ENCODE measurements at regions not wholly inside any gene's neighbourhood (a gene's known extent, or its start where the extent isn't known, plus 50 kb on each side); places are given as distances from the start of the nearest gene placed in this dataset.

DNA sequence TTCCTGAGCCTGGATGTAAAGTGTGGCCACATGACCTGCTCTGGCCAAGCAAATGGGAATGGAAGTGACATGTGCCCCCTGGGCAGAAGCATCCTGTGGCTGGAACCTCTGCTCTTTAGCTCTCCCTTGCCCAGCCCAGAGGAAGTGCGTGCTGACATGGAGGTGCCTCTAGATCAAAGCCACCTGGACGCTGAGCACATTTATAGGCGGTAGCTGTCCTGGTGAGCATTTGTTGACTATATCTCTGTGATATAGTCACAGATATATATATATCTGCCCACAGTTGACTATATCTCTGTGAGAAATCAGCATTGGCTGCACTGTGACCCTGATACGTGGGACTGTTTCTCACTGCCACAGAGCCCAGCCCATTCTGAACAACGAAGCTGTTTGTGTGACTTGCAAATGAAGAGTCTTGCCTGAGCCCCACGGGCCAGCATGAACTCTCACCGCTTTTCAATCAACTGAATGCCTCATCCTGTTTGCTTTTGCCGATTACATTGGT is 118.8 kb downstream of the C16orf95 start:
- peaks cover 4% of the 10 kb centered on the region for H3K9me3 Mint-ChIP-seq (ENCODE audit: unreplicated experiment)
- no peak overlapping the region for H3K4me3 Mint-ChIP-seq (ENCODE audit: unreplicated experiment)
- Histone ChIP-seq H3K27me3 (ENCODE audit: insufficient read depth, low read length) (no peaks in the 10 kb centered on the region), H3K9ac (ENCODE audit: low read length) (no peak overlapping the region), H3K4me1 (ENCODE audit: insufficient read depth, low read length) (peaks cover 35% of the 10 kb centered on the region), H3K79me2 (ENCODE audit: insufficient read depth, low read length) (no peaks in the 10 kb centered on the region), H3K27ac (ENCODE audit: low read depth, low read length) (no peak overlapping the region), H2AFZ (ENCODE audit: low read depth, low read length) (no peak overlapping the region), H3K9me3 (ENCODE audit: insufficient read depth, low read depth, low read length) (no peaks in the 10 kb centered on the region), H3K4me2 (ENCODE audit: low read length) (peak overlapping the region; percentile 1), H4K20me1 (ENCODE audit: insufficient read depth, low read length) (no peaks in the 10 kb centered on the region), H3K4me3 (ENCODE audit: insufficient read depth, low read depth, low read length) (no peak overlapping the region), H3K36me3 (ENCODE audit: insufficient read depth, low read length) (no peaks in the 10 kb centered on the region)
- H3K27me3 Mint-ChIP-seq (ENCODE audit: low read depth, unreplicated experiment), result no peaks in the 10 kb centered on the region
- no peak overlapping the region for H3K27ac Mint-ChIP-seq (ENCODE audit: unreplicated experiment)
- TF ChIP-seq, protein P1, sequence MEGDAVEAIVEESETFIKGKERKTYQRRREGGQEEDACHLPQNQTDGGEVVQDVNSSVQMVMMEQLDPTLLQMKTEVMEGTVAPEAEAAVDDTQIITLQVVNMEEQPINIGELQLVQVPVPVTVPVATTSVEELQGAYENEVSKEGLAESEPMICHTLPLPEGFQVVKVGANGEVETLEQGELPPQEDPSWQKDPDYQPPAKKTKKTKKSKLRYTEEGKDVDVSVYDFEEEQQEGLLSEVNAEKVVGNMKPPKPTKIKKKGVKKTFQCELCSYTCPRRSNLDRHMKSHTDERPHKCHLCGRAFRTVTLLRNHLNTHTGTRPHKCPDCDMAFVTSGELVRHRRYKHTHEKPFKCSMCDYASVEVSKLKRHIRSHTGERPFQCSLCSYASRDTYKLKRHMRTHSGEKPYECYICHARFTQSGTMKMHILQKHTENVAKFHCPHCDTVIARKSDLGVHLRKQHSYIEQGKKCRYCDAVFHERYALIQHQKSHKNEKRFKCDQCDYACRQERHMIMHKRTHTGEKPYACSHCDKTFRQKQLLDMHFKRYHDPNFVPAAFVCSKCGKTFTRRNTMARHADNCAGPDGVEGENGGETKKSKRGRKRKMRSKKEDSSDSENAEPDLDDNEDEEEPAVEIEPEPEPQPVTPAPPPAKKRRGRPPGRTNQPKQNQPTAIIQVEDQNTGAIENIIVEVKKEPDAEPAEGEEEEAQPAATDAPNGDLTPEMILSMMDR (IDR thresholded peaks at IDR 0.05; ENCODE audit: insufficient read depth, low read depth, low read length), result no peak
- no peak for TF ChIP-seq EZH2 (IDR thresholded peaks at IDR 0.05; ENCODE audit: insufficient read depth, low read length)
- FAIRE-seq (no peak), DNase-seq (ENCODE audit: low read depth) (no peak)
- peaks cover 25% of the 10 kb centered on the region for H3K4me1 Mint-ChIP-seq (ENCODE audit: low read depth, unreplicated experiment)
- no peaks in the 10 kb centered on the region for H3K36me3 Mint-ChIP-seq (ENCODE audit: low read depth, unreplicated experiment)

GRCh38 chr16:87198881-87199280 is 118.3 kb downstream of the C16orf95 start:
- Histone ChIP-seq H3K9me3 (ENCODE audit: insufficient read depth, low read depth, low read length) (no peaks in the 10 kb centered on the region), H2AFZ (ENCODE audit: low read depth, low read length) (no peak overlapping the region), H3K36me3 (ENCODE audit: insufficient read depth, low read length) (no peaks in the 10 kb centered on the region), H3K27ac (ENCODE audit: low read depth, low read length) (no peak overlapping the region), H3K4me3 (ENCODE audit: insufficient read depth, low read depth, low read length) (no peak overlapping the region), H3K27me3 (ENCODE audit: insufficient read depth, low read length) (no peaks in the 10 kb centered on the region), H4K20me1 (ENCODE audit: insufficient read depth, low read length) (no peaks in the 10 kb centered on the region), H3K4me1 (ENCODE audit: insufficient read depth, low read length) (peaks cover 37% of the 10 kb centered on the region), H3K9ac (ENCODE audit: low read length) (no peak overlapping the region), H3K4me2 (ENCODE audit: low read length) (peak overlapping the region; percentile 1), H3K79me2 (ENCODE audit: insufficient read depth, low read length) (no peaks in the 10 kb centered on the region)
- no peak for DNase-seq (ENCODE audit: low read depth)
- H3K27ac Mint-ChIP-seq (ENCODE audit: unreplicated experiment), result no peak overlapping the region
- peaks cover 26% of the 10 kb centered on the region for H3K4me1 Mint-ChIP-seq (ENCODE audit: low read depth, unreplicated experiment)
- FAIRE-seq, result no peak
- no peaks in the 10 kb centered on the region for H3K36me3 Mint-ChIP-seq (ENCODE audit: low read depth, unreplicated experiment)
- no peaks in the 10 kb centered on the region for H3K27me3 Mint-ChIP-seq (ENCODE audit: low read depth, unreplicated experiment)
- TF ChIP-seq, protein P1 (IDR thresholded peaks at IDR 0.05; ENCODE audit: insufficient read depth, low read depth, low read length), result no peak
- TF ChIP-seq EZH2 (IDR thresholded peaks at IDR 0.05; ENCODE audit: insufficient read depth, low read length), result no peak
- H3K4me3 Mint-ChIP-seq (ENCODE audit: unreplicated experiment), result no peak overlapping the region
- peaks cover 4% of the 10 kb centered on the region for H3K9me3 Mint-ChIP-seq (ENCODE audit: unreplicated experiment)

GRCh38 chr16:87199379-87199778 is 117.8 kb downstream of the C16orf95 start:
- Mint-ChIP-seq H3K36me3 (ENCODE audit: low read depth, unreplicated experiment) (no peaks in the 10 kb centered on the region), H3K4me1 (ENCODE audit: low read depth, unreplicated experiment) (peaks cover 30% of the 10 kb centered on the region), H3K4me3 (ENCODE audit: unreplicated experiment) (no peak overlapping the region), H3K9me3 (ENCODE audit: unreplicated experiment) (peaks cover 4% of the 10 kb centered on the region), H3K27me3 (ENCODE audit: low read depth, unreplicated experiment) (no peaks in the 10 kb centered on the region), H3K27ac (ENCODE audit: unreplicated experiment) (no peak overlapping the region)
- Histone ChIP-seq H3K9ac (ENCODE audit: low read length) (no peak overlapping the region), H3K4me2 (ENCODE audit: low read length) (no peak overlapping the region), H3K9me3 (ENCODE audit: insufficient read depth, low read depth, low read length) (no peaks in the 10 kb centered on the region), H4K20me1 (ENCODE audit: insufficient read depth, low read length) (no peaks in the 10 kb centered on the region), H3K36me3 (ENCODE audit: insufficient read depth, low read length) (no peaks in the 10 kb centered on the region), H3K4me1 (ENCODE audit: insufficient read depth, low read length) (peaks cover 37% of the 10 kb centered on the region), H3K4me3 (ENCODE audit: insufficient read depth, low read depth, low read length) (no peak overlapping the region), H2AFZ (ENCODE audit: low read depth, low read length) (no peak overlapping the region), H3K27me3 (ENCODE audit: insufficient read depth, low read length) (no peaks in the 10 kb centered on the region), H3K79me2 (ENCODE audit: insufficient read depth, low read length) (no peaks in the 10 kb centered on the region), H3K27ac (ENCODE audit: low read depth, low read length) (no peak overlapping the region)
- FAIRE-seq (no peak), DNase-seq (ENCODE audit: low read depth) (no peak)
- TF ChIP-seq EZH2 (IDR thresholded peaks at IDR 0.05; ENCODE audit: insufficient read depth, low read length), result no peak
- TF ChIP-seq, protein P1 (IDR thresholded peaks at IDR 0.05; ENCODE audit: insufficient read depth, low read depth, low read length), result no peak

Measured in astrocyte (in vitro differentiated cells and primary cell).